B cell (primary cell): ENCODE measurements at regions not wholly inside any gene's neighbourhood (a gene's known extent, or its start where the extent isn't known, plus 50 kb on each side); places are given as distances from the start of the nearest gene placed in this dataset.

Source experiments
- EZH2 ChIP-seq: IDR thresholded peaks from 2 replicates; pipeline ENCODE4 v1.6.1; 2012; ENCODE audit warnings: borderline replicate concordance, low read depth, mild to moderate bottlenecking, moderate library complexity, low read length; ENCODE audit not compliant: insufficient read depth, poor library complexity, severe bottlenecking
- TF ChIP-seq, protein P1 (sequence below): fragments of 200-600 bp; IDR thresholded peaks from one replicate; pipeline ENCODE4 v1.8.0; 2022; ENCODE audit warnings: antibody characterized with exemption, mild to moderate bottlenecking

DNA sequence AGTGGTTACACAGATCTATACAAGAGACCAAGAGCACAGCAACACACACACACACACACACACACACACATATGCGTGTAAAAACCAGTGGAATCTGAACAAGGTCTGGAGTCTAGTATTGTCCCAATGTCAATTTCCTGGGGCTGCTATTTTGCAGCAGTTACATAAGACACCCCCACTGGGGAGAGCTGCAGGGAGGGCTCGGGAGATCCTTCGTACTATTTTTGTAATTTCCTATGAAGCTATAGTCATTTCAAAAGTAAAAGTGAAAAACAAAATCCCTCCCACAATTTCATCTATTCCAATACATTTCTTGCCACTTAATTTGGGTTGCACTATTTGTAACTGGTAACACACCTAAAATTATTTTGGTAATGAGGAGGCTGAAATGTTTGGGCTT lies 68.5 kb downstream of the C16orf95 start:
- no peak for TF ChIP-seq EZH2
- TF ChIP-seq, protein P1, sequence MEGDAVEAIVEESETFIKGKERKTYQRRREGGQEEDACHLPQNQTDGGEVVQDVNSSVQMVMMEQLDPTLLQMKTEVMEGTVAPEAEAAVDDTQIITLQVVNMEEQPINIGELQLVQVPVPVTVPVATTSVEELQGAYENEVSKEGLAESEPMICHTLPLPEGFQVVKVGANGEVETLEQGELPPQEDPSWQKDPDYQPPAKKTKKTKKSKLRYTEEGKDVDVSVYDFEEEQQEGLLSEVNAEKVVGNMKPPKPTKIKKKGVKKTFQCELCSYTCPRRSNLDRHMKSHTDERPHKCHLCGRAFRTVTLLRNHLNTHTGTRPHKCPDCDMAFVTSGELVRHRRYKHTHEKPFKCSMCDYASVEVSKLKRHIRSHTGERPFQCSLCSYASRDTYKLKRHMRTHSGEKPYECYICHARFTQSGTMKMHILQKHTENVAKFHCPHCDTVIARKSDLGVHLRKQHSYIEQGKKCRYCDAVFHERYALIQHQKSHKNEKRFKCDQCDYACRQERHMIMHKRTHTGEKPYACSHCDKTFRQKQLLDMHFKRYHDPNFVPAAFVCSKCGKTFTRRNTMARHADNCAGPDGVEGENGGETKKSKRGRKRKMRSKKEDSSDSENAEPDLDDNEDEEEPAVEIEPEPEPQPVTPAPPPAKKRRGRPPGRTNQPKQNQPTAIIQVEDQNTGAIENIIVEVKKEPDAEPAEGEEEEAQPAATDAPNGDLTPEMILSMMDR: no peak
